ENCODE measurements at regions not wholly inside any gene's neighbourhood (a gene's known extent, or its start where the extent isn't known, plus 50 kb on each side); places are given as distances from the start of the nearest gene placed in this dataset.

DNA sequence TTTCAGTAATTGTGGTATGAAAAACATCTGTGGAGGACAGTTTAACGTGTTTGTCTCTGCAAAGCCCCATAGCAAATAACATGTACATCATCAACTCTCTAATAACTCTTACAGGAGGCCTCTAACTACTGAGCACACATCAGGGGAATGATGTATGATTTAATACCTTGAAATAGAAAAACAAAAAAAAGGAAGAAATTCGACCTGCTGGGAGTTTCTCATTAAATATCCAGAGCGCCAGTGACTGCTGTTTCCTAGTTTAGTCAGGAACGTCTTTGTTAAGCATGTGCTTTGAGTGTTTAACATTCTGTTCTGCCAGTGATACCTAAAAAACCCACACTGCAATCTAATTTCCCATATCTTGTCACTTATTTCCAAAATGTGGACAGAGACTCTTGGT lies 235.4 kb downstream of the PCDH20 start:
- ATAC-seq (no peak), DNase-seq (ENCODE audit: low spot score in 2 of 2) (no peak)
- Mint-ChIP-seq H3K9me3 (peaks cover 2% of the 10 kb centered on the region), H3K36me3 (no peaks in the 10 kb centered on the region), H3K4me1 (no peaks in the 10 kb centered on the region), H3K27ac (no peak overlapping the region), H3K4me3 (no peak overlapping the region)

DNA sequence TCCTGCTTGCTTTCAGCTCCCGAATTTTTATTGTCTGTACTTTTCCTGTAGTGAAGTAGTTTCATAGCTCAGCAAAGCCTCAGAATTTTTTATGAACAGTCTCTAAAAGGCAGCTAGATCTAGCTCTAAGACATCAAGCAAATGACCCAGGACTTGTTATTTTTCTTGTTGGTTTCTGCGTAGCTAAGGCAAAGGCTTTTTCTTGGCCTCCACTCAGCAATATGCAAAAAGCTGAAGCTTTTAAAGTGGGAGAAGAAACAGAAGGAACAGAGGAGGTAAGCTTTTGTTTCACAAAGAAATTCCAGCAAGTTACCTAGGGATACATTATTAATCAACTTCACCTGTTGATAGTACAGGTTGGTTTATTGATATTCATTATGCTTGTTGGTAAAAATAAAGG lies 235.9 kb downstream of the PCDH20 start:
- Mint-ChIP-seq H3K36me3 (no peaks in the 10 kb centered on the region), H3K9me3 (peaks cover 2% of the 10 kb centered on the region), H3K4me1 (no peaks in the 10 kb centered on the region), H3K4me3 (no peak overlapping the region), H3K27ac (no peak overlapping the region)
- ATAC-seq (no peak), DNase-seq (ENCODE audit: low spot score in 2 of 2) (no peak)

DNA sequence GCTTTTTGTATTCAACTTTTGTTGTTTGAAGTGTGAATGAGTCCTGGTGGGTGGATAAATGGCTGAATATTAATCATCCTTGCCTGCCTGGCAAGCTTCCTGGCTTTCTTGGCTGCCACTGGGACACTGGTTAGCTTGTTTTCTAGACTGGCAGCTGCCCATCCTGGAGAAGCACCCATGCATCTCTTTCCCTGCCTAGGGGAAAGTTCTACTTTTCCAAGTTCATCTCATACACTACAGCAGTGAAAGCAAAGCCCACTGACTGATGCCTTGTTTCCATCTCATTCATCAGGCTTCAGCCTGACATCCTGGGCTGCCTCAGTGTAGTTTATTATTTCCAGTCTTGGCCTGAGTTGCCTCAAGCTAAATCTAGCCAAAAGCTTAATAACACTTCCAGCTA lies 244.8 kb downstream of the PCDH20 start:
- ATAC-seq (no peak), DNase-seq (ENCODE audit: low spot score in 2 of 2) (no peak)
- no peaks in the 10 kb centered on the region for H3K36me3 Mint-ChIP-seq
- H3K27ac Mint-ChIP-seq, result no peak overlapping the region
- H3K4me3 Mint-ChIP-seq, result no peak overlapping the region
- peaks cover 8% of the 10 kb centered on the region for H3K9me3 Mint-ChIP-seq
- no peaks in the 10 kb centered on the region for H3K4me1 Mint-ChIP-seq

DNA sequence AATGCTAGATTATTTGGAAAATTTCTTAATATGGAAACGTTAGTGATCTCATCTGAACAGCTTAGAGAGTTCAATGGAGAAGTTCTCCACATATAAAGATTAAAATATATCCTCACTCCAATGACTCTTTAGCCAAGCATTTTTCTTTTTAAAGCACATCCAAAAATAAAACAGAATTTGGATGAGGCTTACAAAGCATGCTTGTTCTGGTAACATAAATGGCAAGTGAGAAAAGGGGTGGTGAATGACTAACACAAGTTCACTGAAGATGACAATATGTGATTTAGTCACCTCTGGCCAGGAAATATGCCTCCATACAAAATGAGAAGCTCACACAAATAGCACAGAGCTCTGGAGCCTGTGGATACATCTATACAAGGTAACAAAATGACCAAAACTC lies 253.0 kb downstream of the PCDH20 start:
- H3K9me3 Mint-ChIP-seq, result peaks cover 11% of the 10 kb centered on the region
- ATAC-seq (no peak), DNase-seq (ENCODE audit: low spot score in 2 of 2) (no peak)
- no peak overlapping the region for H3K4me3 Mint-ChIP-seq
- no peaks in the 10 kb centered on the region for H3K36me3 Mint-ChIP-seq
- H3K27ac Mint-ChIP-seq, result no peak overlapping the region
- H3K4me1 Mint-ChIP-seq, result no peaks in the 10 kb centered on the region

DNA sequence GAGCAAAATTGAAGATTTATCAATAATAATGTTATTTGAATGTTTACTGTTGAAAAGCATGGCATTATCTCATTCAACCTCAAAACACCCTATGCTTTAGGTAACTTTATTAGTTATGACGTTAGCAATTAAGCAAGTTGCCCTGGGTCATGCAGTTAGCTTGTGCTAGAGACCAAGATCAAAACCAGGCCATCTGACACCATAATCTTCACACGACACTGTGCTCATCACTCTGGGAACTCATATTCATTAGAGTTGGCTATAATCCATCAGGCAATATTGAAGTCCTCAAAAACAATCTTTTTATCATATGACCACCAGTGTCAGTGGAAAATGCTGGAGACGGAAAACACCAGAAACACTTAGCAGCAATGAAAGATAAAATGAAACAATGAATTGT lies 253.5 kb downstream of the PCDH20 start:
- ATAC-seq (no peak), DNase-seq (ENCODE audit: low spot score in 2 of 2) (no peak)
- H3K9me3 Mint-ChIP-seq, result peaks cover 11% of the 10 kb centered on the region
- no peak overlapping the region for H3K27ac Mint-ChIP-seq
- H3K36me3 Mint-ChIP-seq, result no peaks in the 10 kb centered on the region
- no peak overlapping the region for H3K4me3 Mint-ChIP-seq
- H3K4me1 Mint-ChIP-seq, result no peaks in the 10 kb centered on the region

DNA sequence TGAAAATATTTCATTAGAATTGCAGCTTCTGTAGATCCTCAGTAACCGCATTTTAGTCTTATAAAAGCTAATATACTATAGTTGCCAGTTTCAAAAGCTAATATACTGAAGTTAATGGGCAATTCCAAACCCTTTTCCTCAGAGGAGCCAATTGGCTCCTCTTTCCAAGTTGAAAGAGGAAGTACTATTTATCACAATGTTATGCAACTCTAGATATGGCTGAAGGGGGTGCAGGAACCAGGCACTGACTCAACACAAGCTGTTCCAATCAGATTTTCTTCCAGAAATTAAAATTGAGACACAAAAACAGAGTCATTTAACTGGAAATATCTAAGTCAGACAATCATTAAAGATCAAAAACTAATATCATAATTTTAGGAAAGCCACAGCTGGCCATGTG lies 258.9 kb downstream of the PCDH20 start:
- ATAC-seq (no peak), DNase-seq (ENCODE audit: low spot score in 2 of 2) (no peak)
- Mint-ChIP-seq H3K4me3 (no peak overlapping the region), H3K9me3 (peaks cover 17% of the 10 kb centered on the region), H3K4me1 (no peaks in the 10 kb centered on the region), H3K36me3 (no peaks in the 10 kb centered on the region), H3K27ac (no peak overlapping the region)

DNA sequence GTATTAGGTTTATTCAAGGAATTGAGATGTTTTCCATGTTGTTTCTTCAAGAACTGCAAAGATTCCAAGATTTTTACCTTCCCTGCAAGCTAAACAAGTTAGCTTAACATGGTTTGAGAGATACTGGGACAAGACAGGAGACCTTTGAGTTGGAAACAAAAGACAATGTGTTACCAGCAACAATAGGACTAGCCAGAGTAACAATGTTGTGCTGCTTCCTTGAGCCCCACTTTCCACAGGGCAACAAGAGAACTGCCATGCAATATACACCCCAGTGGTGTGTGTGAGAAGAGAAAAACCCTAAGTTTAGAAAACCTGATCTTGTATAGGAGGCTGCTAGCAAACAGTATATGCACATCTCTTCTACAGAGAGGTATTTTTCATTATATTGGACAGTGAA lies 264.6 kb downstream of the PCDH20 start:
- H3K9me3 Mint-ChIP-seq, result peaks cover 15% of the 10 kb centered on the region
- DNase-seq (ENCODE audit: low spot score in 2 of 2), result no peak
- no peak overlapping the region for H3K4me3 Mint-ChIP-seq
- no peaks in the 10 kb centered on the region for H3K4me1 Mint-ChIP-seq
- no peaks in the 10 kb centered on the region for H3K36me3 Mint-ChIP-seq
- no peak overlapping the region for H3K27ac Mint-ChIP-seq
- no peak for ATAC-seq

DNA sequence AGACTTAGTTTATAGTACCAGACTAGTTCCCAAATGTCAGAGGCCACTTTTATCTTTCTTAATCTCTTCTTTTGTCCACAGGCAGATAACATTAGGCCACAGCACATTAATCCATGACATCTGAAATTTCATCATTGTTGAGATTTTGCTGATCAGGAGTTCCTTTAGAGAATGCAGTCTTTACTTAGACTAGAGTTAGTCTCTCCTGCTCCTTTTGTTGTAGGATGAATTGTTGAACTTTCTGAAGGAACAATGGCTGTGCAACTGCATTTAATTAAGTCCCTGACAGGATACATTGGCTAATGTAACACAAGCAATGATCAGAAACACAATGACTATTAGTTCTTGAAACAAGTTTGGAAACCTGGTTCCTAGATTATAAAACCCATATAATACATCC lies 266.3 kb downstream of the PCDH20 start:
- Mint-ChIP-seq H3K9me3 (peaks cover 17% of the 10 kb centered on the region), H3K4me3 (no peak overlapping the region), H3K36me3 (no peaks in the 10 kb centered on the region), H3K4me1 (no peaks in the 10 kb centered on the region), H3K27ac (no peak overlapping the region)
- DNase-seq (ENCODE audit: low spot score in 2 of 2) (no peak), ATAC-seq (no peak)

DNA sequence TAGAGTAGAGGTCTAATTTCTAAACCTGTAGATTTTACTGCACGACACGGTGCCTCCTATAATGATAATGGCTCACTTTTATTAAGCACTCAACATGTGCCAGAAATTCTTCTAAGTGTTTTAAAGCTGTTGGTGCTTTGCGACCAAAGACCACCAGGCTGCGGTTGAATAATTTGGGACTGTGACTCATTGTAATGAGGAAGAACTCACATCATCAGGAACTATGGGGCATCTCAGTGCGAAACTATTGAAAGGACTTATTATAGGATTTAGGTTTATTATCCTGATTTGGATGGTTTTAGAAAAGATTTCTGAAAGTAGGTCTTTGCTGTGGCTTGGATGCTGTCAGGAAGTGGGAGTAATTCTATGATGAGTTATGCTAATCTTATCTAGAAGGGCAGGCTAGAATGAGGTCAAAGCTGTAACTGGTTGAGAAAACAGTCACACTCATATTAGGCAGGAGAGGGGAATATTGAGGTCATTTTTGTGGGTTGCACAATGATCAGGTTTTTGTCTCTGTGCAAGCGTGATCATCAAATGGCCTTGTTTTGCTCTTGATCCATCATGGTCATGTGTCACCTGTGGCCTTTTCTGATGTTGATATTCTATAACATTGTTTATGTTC lies 266.8 kb downstream of the PCDH20 start:
- Mint-ChIP-seq H3K36me3 (no peaks in the 10 kb centered on the region), H3K27ac (no peak overlapping the region), H3K4me3 (no peak overlapping the region), H3K9me3 (peaks cover 16% of the 10 kb centered on the region), H3K4me1 (no peaks in the 10 kb centered on the region)
- ATAC-seq (no peak), DNase-seq (ENCODE audit: low spot score in 2 of 2) (no peak)

DNA sequence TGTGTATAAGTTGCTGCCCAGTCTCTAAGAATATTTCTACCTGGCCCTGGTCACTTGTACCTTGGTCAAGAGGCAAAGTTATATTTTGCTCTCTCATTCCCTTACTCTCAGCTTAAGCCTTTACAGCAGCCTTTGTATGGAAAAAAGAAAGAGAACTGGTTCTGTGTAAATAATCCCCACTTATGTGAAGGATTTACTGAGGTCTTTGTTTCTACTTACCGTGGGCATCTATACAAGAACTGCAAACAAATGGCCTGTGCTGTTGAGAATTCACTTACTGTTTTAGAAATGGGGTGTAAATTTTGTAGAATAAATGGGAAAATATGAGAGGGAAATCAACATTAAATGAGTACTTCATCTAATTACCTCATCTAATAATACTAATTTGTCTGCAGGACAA lies 267.4 kb downstream of the PCDH20 start:
- DNase-seq (ENCODE audit: low spot score in 2 of 2), result no peak
- no peak for ATAC-seq
- no peaks in the 10 kb centered on the region for H3K36me3 Mint-ChIP-seq
- H3K4me1 Mint-ChIP-seq, result no peaks in the 10 kb centered on the region
- no peak overlapping the region for H3K4me3 Mint-ChIP-seq
- H3K9me3 Mint-ChIP-seq, result peaks cover 16% of the 10 kb centered on the region
- H3K27ac Mint-ChIP-seq, result no peak overlapping the region

DNA sequence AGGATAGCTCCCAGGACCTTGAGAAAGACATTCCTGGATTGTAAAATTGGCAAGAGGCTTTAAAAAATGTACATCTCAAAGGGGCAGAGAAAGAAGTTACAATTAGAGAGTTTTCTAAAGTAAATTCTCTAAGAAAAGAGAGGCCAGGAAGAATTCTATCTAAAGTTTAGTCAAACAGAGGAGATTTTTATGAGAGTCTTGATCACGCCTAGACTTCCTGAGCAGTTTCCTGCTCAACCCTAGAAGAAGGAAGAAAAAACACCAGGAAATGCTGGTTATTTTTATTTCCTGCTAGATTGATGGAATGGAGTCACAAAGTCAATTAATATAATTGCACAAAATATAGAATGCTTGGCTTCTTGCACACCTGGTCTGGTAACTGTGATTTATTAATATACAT lies 269.1 kb downstream of the PCDH20 start:
- Mint-ChIP-seq H3K27ac (no peak overlapping the region), H3K9me3 (peaks cover 21% of the 10 kb centered on the region)
- DNase-seq (ENCODE audit: low spot score in 2 of 2), result no peak

DNA sequence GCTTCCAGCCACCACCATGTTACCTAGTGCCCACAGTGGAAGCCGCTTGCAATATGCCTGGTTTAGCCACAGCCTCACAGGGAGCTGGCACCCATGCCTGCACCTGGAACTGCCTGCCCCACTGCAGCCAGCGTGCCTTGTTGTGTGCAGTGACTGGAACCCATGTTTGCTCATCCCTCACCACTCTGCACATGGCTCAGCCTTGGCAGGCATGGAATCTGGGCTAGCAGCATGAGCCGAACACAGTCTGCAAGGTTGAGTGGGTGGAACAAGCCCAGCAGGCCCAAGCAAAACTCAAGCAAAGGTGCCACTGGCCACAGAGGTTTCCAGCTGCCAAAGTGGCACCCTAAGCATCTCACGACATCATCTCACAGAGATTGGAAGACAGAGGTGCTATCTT lies 269.5 kb downstream of the PCDH20 start:
- H3K4me3 Mint-ChIP-seq, result no peak overlapping the region
- H3K4me1 Mint-ChIP-seq, result no peaks in the 10 kb centered on the region
- peaks cover 23% of the 10 kb centered on the region for H3K9me3 Mint-ChIP-seq
- H3K36me3 Mint-ChIP-seq, result no peaks in the 10 kb centered on the region
- ATAC-seq (peak; percentile 13), DNase-seq (ENCODE audit: low spot score in 2 of 2) (no peak)
- no peak overlapping the region for H3K27ac Mint-ChIP-seq

More for the DNA sequence above, 269.1 kb downstream of the PCDH20 start:
- Mint-ChIP-seq H3K4me1 (no peaks in the 10 kb centered on the region), H3K36me3 (no peaks in the 10 kb centered on the region), H3K4me3 (no peak overlapping the region)
- no peak for ATAC-seq

DNA sequence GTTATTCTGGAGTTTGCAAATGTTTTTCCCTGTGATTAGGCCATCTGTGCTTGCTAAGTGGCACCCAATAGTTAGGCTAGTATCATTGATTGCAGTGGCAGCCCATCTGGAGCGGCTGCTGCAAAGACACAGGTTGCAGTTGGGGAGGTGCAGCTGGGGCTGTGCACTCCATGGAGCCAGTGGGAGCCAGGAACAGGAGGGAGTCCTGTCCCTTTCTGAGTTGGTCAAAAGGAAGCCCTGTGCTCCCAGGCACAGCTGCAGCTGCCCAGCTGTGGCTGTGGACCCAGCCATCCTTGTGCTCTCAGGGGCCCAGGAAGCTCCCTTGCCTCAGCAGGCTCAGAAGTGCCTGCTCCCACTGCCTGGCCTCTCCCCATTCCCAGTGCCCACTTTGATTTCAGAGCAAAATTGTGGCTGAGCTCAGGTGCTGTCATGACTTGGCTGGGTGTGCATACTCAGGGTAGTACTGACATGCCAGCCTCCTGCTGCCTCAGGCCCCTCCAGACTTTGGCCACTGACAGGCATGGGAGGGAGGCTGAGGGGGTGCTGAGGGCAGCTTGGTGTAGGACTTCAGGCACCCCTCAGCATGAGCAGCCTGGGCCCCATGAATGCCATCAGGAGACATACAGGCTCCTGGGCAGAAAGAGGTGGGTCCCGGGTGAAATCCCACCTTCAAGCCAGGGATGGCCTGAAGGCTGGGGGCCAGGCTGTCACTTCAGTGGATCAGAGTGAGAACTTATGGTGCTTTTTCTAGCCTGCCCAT lies 270.6 kb downstream of the PCDH20 start:
- DNase-seq (ENCODE audit: low spot score in 2 of 2) (no peak), ATAC-seq (peak; percentile 43)
- Mint-ChIP-seq H3K36me3 (no peaks in the 10 kb centered on the region), H3K9me3 (peaks cover 23% of the 10 kb centered on the region), H3K4me3 (no peak overlapping the region), H3K4me1 (no peaks in the 10 kb centered on the region), H3K27ac (no peak overlapping the region)

DNA sequence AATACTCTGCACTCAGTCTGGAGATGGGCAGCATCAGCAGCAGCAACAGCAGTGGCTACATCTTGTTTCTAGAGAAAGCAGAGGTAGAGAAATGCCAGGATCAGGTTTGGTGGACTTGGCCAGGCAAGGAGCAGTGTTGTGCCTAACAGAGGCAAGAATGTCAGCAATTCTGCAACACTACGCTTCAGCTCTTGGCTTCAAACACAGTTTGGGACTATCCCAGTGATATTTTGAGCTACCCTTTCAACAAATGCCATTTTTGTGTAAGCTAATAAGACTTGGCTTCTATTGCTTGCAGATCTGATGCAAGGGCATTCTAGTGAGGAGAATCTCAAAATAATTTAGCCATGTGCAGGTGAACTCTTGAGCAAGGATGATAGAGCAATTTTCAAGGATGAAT lies 271.3 kb downstream of the PCDH20 start:
- H3K9me3 Mint-ChIP-seq, result peaks cover 22% of the 10 kb centered on the region
- ATAC-seq (no peak), DNase-seq (ENCODE audit: low spot score in 2 of 2) (no peak)
- H3K36me3 Mint-ChIP-seq, result no peaks in the 10 kb centered on the region
- no peak overlapping the region for H3K4me3 Mint-ChIP-seq
- H3K4me1 Mint-ChIP-seq, result no peaks in the 10 kb centered on the region
- no peak overlapping the region for H3K27ac Mint-ChIP-seq

DNA sequence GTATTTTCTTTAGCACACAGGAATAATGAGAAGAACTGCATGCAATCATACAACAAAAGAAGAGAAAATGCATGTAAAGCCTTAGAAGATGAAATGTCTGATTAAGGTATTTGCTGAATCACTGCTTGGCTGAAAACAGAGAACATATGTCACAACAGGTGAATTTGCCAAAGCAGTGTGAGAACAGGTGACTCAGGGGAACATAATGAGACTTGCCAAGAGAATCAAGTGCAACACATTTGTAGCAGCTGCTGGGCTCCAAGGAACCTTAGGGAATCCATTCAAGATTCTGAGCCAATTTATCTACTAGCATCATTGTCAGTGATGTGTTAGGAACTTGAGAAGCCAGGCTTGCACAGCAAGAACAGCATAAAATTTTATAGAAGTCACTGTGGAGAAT lies 273.1 kb downstream of the PCDH20 start:
- DNase-seq (ENCODE audit: low spot score in 2 of 2), result no peak
- no peak for ATAC-seq
- Mint-ChIP-seq H3K4me1 (no peaks in the 10 kb centered on the region), H3K4me3 (no peak overlapping the region), H3K36me3 (no peaks in the 10 kb centered on the region), H3K27ac (no peak overlapping the region), H3K9me3 (peaks cover 19% of the 10 kb centered on the region)

DNA sequence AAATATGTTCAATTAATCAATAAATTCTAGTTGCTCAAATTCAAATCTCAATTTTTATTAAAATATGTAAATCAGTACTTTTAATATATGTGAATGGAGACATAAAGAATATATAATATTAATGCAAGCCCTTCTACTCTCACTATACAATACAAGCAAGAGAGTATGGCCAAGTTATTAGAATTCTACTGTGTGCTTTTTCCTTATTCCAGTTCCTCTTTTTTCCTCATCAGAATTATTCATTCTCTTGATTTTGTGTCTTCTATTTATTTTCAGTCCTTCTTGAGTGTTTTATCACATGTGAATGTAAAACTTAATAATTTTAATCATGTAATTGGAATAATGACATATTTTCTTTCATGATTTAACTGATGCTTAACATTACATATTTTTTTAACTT lies 276.8 kb downstream of the PCDH20 start:
- H3K4me1 Mint-ChIP-seq, result no peaks in the 10 kb centered on the region
- ATAC-seq (no peak), DNase-seq (ENCODE audit: low spot score in 2 of 2) (no peak)
- no peak overlapping the region for H3K27ac Mint-ChIP-seq
- H3K36me3 Mint-ChIP-seq, result no peaks in the 10 kb centered on the region
- no peak overlapping the region for H3K4me3 Mint-ChIP-seq
- H3K9me3 Mint-ChIP-seq, result peaks cover 16% of the 10 kb centered on the region

Measured in stimulated activated effector memory CD8-positive, alpha-beta T cell treated with anti-CD3 and anti-CD28 coated beads, Interleukin-12 subunit alpha, Interleukin-12 subunit beta, amount 100 ng/mL, for 72 hours (primary cell).